Left cardiac atrium (tissue), 4 donors: ENCODE measurements at regions not wholly inside any gene's neighbourhood (a gene's known extent, or its start where the extent isn't known, plus 50 kb on each side); places are given as distances from the start of the nearest gene placed in this dataset.
"Not testable (repeated sequence)": the region's sequence is repeated elsewhere in the genome, so short reads cannot be mapped to it uniquely, and the experiment has no call there.

Experiments used
- ATAC-seq, 2 donors: fragments of 200-7000 bp; cut with Tn5 transposase; one replicate each; pipeline ENCODE4 v1.9.1; 2020; ENCODE audit warnings: mild to moderate bottlenecking in 2 of 2, moderate library complexity in 2 of 2
- DNase-seq: peaks from one replicate; pipeline ENCODE4 v3.0.0-alpha.2; 2020
- intact Hi-C, 2 donors: fragments of 100-400 bp; cut with DNase I; formaldehyde crosslinking; loops; one replicate each; pipeline versions ENCODE4 v1.14.1 to v1.15.1; 2022 to 2023
- donor health status: DM: no; HTN: yes; CAD: no.
- donor health status: DM: no; HTN: yes; CAD: no; lungs with severe emphysema.
- donor health status: DM: yes; HTN: yes; CAD: no.
- donor health status: Dilated cardiomyopathy.

DNA sequence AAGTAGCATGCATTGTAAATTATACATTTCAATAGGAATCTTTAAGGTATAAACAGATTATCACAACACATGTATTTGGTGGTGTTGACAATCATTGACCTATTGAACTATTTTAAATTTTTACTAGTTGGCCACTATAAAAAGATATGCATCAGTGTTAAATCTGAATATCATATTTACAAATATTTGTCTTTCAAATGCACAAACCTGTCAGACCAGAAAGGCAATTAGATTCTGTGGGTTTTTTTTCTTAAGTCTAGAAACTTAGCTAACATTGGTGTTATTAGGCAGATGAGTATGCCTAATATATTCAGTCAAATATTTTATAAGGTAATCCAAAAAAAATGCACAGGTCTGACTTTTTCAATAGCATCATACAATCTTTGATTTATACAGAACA is 241.4 kb upstream of the DGKB start:
- ATAC-seq: no peak
- intact Hi-C loops: no loop called here
- DNase-seq: no peak

DNA sequence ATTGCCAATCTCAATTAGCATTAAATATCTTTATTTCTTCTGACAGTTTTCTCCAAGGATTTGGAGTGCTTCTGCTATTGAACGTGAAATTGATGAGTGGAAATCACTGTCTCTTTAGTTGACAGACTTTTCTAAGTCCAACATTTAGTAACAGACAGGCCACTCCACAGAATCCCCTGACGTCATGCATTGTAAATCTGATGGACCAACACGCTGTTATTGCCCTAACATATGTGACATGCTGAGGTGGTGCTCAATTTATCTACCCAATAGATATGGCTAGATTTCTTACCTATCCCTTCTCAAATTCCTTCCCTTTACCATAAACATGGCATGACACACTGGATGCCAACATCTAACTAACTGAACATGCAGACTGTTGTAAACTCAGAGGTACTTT is 240.6 kb upstream of the DGKB start:
- DNase-seq: no peak
- intact Hi-C loops: no loop called here
- ATAC-seq: no peak

DNA sequence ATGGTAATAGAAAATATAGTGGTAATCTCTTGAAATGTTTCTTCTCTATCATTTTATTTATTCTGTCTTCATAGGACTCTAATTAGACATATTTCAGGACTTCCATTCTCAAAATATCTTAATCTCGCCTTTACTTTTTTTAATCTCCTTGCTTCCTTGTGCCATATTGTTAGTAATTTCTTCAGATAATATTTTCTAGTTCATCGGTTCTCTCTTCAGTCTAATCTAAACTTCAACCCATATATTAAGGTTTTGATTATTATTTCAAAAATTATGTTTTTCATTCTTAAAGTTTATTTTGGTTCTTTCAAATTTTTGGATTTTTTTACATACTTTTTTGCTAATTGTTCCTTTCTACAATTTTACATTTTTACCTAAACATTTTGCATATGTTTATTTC is 237.9 kb upstream of the DGKB start:
- DNase-seq (no peak), ATAC-seq (no peak)
- intact Hi-C loops: no loop called here

DNA sequence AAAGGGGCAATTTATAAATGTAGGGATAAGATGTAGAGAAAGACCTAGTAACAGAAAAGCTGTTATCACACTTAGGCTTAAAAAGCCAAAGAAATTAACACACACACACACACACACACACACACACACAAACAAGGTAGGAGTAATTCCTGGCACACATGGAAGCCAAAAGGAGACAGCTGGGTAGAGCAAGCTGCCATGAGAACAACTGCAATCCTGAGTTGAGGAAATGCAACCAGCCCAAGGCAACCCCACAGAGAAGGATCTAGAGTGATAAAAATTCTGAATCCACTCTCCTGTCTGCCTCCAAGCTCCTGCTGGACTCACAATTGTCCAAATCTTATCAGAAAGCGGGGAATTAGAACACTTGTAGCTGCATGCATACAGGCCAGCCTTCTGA is 229.1 kb upstream of the DGKB start:
- DNase-seq (no peak), ATAC-seq (no peak)
- intact Hi-C loops: no loop called here

DNA sequence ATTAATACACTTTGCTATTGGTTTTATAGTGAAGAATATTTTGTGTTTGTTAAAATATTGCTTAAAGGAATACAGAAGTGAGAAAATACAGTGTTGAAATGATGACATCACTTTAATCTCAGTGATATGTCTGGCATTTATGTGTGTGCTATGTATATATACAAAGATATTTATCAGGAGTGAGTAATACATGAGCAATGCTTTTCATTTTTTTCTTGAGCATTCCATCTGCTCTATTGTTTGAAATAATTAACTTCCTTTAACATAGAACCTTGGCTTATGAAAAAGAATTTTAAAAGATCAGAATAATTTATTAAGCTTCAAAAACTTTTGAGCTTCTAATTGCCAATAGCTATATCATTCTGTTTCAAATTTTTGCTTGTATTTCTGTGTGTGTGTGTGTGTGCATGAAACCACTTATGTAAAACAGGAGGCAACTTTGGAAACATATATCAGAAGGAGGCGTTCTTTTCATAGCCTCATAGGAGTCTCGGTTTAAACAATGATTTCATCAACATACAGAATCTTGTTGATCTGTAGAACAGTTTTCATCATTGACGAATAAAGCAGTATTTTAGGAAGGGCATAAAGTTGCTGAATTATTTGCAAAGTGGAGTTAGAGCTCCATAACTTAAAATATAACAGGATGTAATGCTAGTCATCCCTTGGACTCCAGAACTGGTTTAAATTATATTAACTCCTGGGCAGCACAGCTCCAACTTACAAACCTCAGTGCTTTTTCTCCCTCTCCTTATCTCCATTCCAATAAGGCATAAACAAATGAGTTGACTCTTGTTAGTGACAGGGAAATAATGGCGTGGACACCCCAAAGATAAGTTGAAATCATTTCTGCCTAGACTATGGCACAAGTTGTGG is 228.4 kb upstream of the DGKB start:
- ATAC-seq (no peak), DNase-seq (no peak)
- intact Hi-C loops: no loop called here

DNA sequence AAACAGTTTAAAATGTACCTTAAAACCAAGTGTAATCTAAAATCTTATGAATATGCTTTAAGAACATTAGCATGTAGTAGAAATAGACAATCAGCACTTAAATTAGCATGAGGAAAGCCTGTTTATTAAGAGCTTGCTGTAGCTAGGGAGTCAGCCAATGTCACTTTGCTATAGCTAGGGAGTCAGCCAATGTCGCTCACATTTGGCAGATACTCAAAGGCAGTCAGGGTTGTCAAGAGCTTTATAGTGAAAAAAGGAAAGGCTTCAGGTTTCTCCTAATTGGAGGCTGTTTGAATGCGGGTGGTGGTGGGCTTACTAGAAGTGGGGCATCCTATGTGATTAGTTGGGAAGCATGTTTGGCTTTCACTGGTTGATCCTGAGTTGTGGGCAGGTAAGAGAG is 226.2 kb upstream of the DGKB start:
- DNase-seq (no peak), ATAC-seq (no peak)
- intact Hi-C loops: no loop called here

DNA sequence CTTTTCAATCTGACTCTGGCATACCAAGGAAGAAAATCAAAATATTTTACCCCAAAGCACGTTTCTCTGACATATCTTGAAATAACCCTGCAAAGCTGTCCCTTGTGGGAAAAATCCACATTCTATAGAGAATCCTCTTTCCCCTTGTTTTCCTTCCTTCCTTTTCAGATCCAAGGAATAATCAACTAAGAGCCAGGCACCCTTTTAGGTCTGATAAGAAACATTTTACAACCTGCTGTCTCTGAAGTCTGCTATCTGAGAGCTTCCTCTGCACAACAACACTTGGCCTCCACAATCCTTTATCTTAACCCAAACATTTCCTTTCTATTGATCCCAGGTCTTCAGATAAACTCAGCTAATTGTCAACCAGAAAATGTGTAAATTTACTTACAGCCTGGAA is 224.1 kb upstream of the DGKB start:
- DNase-seq, ATAC-seq, intact Hi-C loops: not testable (repeated sequence)

DNA sequence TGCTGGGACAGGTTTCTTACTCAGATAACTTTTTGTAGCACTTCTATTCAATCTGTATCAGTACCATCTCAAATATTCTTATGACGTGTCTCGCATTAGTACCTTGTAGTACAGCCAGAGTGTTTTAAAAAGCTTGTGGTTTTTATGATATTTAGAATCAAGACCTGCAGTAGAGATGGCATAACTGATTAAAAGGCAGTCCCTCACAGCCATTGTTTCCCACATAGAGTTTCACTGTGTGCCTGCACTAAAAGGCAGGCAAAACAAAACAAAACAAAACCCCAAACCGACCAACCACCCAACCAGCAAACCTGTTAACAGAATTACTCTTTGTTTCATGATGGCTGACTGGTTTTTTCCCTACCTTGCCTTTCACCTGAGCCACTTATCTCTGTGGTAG is 221.3 kb upstream of the DGKB start:
- ATAC-seq: no peak
- intact Hi-C loops: no loop called here
- no peak for DNase-seq

DNA sequence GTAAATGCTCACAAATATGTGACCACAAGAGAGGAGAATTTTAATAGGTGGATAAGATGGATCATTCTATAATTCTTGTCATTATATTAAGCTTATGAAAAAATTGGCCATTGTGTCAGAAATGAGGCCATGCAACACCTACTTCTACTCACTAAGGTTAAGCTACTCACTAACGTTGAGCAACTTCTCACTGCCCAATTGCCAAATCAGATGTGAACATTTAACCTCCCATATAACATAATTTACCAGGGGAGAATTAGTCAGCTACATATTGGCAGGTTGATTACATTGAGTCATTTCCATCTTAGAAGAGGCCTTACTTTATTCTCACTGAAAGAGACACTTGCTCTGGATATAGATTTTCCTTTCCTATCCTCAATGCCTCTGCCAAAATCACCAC is 211.2 kb upstream of the DGKB start:
- DNase-seq: no peak
- intact Hi-C loops: no loop called here
- ATAC-seq: no peak

DNA sequence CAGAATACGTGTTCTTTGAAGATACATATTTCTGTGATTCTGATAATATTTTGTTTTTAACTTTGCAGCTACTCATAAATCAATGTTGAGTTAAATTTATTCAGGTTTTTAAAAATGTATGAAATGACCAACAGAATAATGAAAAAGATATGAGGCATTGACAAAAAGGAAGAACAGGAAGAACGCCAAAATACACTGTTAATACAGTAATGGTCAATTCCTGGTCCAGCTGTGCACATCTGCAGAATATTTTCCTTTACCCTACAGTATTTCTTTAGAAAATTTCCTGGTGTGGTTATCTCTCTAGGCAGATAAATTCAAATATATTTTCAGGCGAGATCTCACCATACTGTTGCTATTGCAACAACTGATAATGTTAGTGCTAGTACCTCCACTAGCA is 203.2 kb upstream of the DGKB start:
- intact Hi-C loops: no loop called here
- ATAC-seq (no peak), DNase-seq (no peak)

DNA sequence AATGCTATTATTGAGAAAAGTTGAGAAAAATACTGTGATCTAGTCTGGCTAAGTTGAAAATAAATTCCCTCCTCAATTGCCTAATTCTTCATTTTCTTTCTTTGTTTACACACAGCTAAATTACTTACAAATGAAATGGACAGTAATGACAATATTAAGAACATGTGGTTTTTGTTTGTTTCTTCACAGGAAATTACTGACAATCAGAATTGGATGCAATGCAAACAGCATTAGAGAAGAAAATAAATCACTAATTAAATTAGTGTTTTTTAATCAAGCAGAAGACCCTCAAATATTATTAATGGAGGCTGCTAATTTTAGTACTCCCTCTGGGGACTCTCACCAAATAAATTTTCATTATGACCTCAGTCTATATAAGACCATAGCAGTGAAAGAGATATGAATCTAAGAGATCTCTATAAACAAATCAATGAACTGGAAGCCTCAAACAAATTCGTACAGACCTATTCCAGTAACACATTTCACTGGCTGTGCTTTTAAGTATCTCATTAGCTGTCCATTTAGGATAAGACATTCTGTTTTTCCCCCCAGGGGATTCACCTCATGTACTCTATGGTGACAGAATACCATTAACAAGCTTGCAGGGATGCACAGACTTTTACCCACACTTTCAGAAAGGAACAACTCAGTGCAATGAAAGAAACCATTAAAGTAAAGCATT is 202.0 kb upstream of the DGKB start:
- ATAC-seq: no peak
- intact Hi-C loops: no loop called here
- no peak for DNase-seq

DNA sequence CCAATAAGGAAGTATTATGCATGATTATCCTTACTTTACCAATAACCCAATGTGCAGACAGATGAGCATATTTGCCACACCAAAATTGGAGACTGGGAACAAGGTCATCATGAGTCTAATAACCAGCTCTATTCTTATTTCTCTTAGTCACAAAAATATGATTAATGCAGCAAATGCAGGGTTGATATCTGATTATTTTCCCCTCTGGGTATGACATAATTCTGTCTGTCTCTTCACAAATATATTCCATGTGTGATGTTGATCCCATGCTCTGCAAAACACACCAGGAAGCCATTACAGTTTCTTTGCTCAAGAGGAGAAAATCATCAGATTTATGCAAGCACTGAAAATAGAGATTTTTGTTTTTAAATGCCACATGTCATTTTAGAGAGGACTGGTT is 196.5 kb upstream of the DGKB start:
- intact Hi-C loops: no loop called here
- no peak for DNase-seq
- no peak for ATAC-seq

DNA sequence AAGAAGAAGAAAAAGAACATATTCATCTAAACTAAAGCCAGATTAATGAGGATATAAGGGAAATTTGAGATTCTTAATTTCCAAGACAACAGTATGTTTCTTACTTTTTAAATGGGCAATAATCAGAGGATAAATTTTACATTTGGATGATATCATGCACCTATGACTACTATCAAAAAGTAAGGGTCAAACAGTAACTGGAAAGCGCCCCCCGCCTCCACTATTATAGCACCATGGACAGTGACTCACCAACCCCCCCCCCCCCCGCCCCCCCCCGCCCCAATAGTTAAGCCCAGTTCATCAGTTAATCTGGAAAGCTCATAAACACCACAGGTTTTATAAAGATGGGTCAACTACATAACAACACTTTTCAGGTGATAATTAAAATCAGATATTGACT is 194.3 kb upstream of the DGKB start:
- intact Hi-C loops: no loop called here
- ATAC-seq (no peak), DNase-seq (no peak)

DNA sequence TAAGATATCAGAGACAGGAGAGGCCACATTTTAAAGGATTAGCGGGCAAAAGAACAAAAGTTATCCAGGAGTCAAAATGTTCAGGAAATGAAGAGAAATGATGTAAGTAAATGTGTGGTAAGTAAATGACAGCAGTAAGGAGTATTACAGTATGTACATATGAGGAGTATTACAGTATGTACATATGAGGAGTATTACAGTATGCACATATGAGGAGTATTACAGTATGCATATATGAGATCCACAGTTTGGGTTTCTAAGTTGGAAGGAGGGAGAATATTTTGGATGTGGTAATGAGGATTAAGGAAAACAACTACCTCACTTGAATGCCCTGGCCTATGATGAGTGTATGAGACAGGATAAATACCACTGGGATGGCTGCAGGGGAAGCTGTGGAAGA is 192.4 kb upstream of the DGKB start:
- no peak for DNase-seq
- intact Hi-C loops: no loop called here
- ATAC-seq: no peak

DNA sequence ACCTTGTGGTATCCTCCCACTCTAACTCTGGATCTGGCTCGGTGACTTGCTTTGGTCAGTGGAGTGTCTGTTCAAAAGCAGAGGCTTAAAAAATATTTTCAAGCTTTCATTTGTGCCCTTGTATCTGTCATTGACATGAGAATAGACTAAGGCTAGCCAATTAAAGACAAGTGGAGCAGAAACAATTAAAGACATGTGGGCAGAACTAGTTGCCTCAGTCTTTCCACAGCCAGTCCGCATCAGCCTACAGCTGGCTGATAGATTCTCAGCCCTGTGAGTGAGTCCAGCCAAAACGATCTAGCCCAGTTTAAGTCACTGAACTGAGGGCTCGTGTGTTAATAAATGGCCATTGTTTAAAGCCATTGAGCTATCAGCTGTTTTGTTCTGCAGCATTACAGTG is 185.2 kb upstream of the DGKB start:
- DNase-seq (no peak), ATAC-seq (no peak)
- intact Hi-C loops: no loop called here

DNA sequence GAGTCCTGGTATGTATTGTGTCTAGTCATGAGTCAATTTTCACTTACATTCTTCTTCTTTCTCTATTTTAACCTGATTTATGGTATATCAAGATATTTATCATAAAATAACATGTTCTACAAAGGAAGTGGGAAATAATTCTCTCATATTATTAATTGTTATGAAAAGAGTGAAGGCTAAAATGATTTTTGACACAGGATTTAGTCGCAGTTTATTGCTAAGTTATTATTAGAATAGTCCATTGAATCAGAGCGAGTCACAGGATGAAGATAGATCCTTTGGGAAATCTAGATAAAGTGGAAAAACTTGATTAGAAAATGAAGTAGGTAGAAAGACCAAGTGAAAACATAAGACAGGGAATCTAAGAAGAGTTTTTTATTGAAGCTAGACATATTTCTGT is 184.3 kb upstream of the DGKB start:
- intact Hi-C loops: no loop called here
- DNase-seq (no peak), ATAC-seq (no peak)

DNA sequence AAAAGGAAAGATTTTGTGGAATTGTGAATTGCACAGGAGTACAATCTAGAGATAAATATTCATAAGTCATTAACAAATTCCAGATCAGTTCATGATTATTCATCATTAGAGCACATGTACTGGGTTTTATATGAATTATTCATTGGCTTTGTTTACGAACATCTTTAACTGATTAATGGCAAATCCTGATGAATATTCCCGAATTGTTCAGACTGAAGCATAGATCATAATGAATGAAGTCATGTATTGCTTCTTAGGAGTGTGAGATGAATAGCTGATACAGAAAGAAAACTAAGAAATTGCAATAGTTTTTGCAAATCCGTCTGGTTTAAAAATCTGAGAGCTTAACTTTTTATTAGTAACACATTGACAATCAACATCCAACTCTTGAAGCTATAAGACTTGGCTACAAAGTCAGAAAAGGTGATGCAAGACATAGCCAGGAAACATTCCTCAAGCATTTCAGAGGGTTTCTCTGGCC is 183.6 kb upstream of the DGKB start:
- ATAC-seq (no peak), DNase-seq (no peak)
- intact Hi-C loops: no loop called here

DNA sequence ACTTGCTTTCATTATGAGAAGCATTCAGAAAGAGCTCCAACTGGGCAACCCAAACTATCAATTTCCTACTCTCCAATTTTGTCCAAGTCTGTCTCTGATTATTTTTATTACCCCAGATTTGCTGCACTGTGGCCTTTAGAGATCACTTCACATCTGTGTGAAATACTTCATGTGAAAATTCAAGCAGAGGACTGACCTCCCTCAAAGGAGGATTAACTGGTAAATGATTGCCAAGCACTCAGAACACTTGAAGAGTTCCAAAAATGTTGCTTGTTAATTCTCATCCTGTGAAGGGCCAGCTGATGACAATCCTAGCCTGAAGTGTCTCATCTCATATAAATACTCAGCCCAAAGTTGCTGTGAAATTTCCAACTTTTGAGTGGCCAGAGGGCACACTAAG is 182.8 kb upstream of the DGKB start:
- intact Hi-C loops: no loop called here
- no peak for ATAC-seq
- no peak for DNase-seq

DNA sequence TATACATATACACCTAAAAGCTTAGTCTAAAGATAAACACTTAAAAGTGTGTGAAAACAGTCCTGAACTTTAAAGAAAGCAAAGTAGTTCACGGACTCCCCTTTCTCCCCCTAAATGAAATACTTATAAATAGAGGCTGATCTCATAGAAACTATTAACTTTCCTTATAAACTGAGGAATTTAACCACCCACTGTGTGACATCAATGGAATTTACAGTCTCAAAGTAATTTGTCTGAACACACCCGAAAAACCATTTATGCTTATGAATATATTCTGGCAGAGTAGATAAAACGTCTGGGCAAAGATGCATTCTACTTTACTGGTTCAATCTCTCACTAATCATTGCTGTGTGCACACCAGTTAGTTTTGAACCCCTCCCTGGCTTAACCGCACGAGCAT is 181.8 kb upstream of the DGKB start:
- intact Hi-C loops: no loop called here
- ATAC-seq (no peak), DNase-seq (no peak)

DNA sequence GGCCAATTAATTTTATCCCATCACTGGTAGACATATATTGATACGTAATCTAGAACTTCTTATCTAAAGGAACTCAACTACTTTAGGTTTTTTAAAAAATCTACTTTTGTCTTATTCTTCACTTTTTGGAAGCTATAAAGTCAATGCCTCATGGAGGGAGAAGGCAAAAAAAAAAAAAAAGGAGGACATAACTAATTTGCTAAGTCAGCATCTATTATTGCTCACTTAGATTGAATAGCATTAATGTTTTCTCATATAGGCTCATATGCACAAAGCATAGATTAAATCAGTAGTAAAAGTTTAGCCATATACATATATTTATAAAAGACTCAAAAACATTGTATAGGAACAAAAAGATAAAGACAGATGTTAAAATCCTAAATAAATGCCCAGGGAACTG is 179.3 kb upstream of the DGKB start:
- DNase-seq (no peak), ATAC-seq (no peak)
- intact Hi-C loops: no loop called here

DNA sequence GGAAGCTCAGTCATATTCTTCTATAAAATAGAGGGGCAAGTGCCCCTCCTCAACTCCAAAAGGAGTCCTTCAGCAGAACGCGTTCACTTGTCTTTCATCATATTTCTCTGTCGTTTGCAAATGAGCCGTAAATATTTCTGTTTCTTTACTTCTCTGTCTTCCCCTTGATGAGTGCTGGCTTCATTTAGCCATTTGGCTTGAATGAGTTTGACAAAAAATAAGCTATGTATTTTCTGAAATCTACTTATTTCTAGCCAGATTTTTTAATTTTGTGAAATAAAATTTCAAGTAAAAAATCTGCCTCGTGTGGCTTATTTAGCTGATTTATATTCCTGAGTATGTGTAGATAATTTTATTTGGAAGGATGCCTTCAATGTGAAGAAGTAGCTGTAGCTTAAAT is 170.8 kb upstream of the DGKB start:
- ATAC-seq (no peak), DNase-seq (no peak)
- intact Hi-C loops: no loop called here
